ENCODE measurements at regions not wholly inside any gene's neighbourhood (a gene's known extent, or its start where the extent isn't known, plus 50 kb on each side); places are given as distances from the start of the nearest gene placed in this dataset.

DNA sequence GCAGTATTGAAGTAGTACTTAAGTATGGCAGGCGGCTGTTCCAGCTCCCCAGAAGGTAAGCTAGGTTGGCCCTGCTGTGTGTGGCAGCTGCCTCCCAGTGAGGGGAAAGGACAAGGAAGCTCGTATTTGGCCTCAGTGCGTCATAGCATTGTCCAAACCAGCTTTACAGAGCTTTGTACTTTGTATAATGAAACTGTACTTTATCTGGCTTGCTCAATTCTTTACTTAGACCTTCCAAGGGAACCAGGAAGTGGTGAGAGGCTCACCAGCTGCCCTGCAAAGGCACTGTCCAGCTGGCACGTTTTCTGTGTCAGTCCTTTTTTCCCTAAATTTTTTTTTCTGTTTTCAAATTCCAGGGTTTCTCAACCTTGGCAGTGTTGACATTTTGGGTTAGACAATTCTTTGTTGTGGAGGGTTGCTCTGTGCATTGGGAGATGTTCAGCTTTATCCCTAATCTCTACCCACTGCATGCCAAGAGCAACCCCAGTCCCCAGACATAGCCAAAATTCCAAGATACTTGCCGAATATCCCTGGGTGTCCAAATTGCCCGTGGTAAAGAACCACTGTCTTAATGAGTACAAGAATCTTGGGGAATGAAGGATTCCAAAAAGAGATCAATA lies 474.5 kb downstream of the LRRC70 start:
- no peaks in the 10 kb centered on the region for H3K9me3 Mint-ChIP-seq
- H3K23me2 ChIP-seq (ENCODE audit: insufficient read length, low read depth, low read length, poor library complexity, severe bottlenecking): no peaks in the 10 kb centered on the region
- H3T11ph ChIP-seq (ENCODE audit: low read length): no peak overlapping the region
- H3K27ac Mint-ChIP-seq: no peak overlapping the region
- H4K8ac ChIP-seq (replicated peaks; ENCODE audit: insufficient read length, low read depth, low read length): no peak overlapping the region
- no peak overlapping the region for H2AFZ ChIP-seq (ENCODE audit: low read length)
- H4K20me1 ChIP-seq (ENCODE audit: control insufficient read depth, insufficient read depth, insufficient read length): no peaks in the 10 kb centered on the region
- no peak overlapping the region for H3K4me2 ChIP-seq (ENCODE audit: insufficient read depth, insufficient read length, low read length)
- no peak overlapping the region for H2BK120ac ChIP-seq (ENCODE audit: low read depth, low read length, poor library complexity, severe bottlenecking)
- H2BK15ac ChIP-seq (ENCODE audit: low read depth, low read length): no peak overlapping the region
- H2BK20ac ChIP-seq (ENCODE audit: low read depth, low read length, poor library complexity, severe bottlenecking): no peak overlapping the region
- H3K23ac ChIP-seq (ENCODE audit: insufficient read length, low read depth, low read length): no peak overlapping the region
- no peaks in the 10 kb centered on the region for H3K4me1 ChIP-seq (ENCODE audit: insufficient read depth, low read length)
- no peak overlapping the region for H4K5ac ChIP-seq (ENCODE audit: insufficient read length, low read depth, low read length)
- no peaks in the 10 kb centered on the region for H3K9me3 ChIP-seq (ENCODE audit: control insufficient read depth, low read depth, low read length)
- no peaks in the 10 kb centered on the region for H3K79me2 ChIP-seq (ENCODE audit: insufficient read depth, low read length)
- no peak overlapping the region for H3K4me3 Mint-ChIP-seq
- no peak overlapping the region for H3K4ac ChIP-seq (ENCODE audit: low read depth, low read length)
- no peak overlapping the region for H3K14ac ChIP-seq (ENCODE audit: insufficient read depth, low read length)
- H2BK12ac ChIP-seq (ENCODE audit: insufficient read length, low read depth, low read length): no peak overlapping the region
- no peaks in the 10 kb centered on the region for H3K27me3 Mint-ChIP-seq (ENCODE audit: low read depth)
- no peak overlapping the region for H3K56ac ChIP-seq (ENCODE audit: insufficient read length, low read depth, low read length)
- H3K27me3 ChIP-seq (ENCODE audit: insufficient read depth, low read length): no peaks in the 10 kb centered on the region
- H3K79me1 ChIP-seq (ENCODE audit: insufficient read depth, low read depth, low read length, poor library complexity, severe bottlenecking): no peaks in the 10 kb centered on the region
- no peak overlapping the region for H4K91ac ChIP-seq (ENCODE audit: insufficient read length, low read depth, low read length)
- WGBS (ENCODE audit: extremely low coverage, insufficient read length, low lambda C conversion rate): no CpG with 5 or more reads among the region's 6 CpGs
- no peak overlapping the region for H3K27ac ChIP-seq (ENCODE audit: insufficient read length, low read depth, low read length)
- no peak overlapping the region for H3K9ac ChIP-seq (ENCODE audit: extremely low read depth, insufficient read length, low read length)
- H2BK5ac ChIP-seq (ENCODE audit: insufficient read length, low read length): no peak overlapping the region
- peaks cover 11 to 13% of the 10 kb centered on the region in 2 experiments for H3K4me1 Mint-ChIP-seq
- TF ChIP-seq, protein P1, sequence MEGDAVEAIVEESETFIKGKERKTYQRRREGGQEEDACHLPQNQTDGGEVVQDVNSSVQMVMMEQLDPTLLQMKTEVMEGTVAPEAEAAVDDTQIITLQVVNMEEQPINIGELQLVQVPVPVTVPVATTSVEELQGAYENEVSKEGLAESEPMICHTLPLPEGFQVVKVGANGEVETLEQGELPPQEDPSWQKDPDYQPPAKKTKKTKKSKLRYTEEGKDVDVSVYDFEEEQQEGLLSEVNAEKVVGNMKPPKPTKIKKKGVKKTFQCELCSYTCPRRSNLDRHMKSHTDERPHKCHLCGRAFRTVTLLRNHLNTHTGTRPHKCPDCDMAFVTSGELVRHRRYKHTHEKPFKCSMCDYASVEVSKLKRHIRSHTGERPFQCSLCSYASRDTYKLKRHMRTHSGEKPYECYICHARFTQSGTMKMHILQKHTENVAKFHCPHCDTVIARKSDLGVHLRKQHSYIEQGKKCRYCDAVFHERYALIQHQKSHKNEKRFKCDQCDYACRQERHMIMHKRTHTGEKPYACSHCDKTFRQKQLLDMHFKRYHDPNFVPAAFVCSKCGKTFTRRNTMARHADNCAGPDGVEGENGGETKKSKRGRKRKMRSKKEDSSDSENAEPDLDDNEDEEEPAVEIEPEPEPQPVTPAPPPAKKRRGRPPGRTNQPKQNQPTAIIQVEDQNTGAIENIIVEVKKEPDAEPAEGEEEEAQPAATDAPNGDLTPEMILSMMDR (conservative IDR thresholded peaks at IDR 0.05): no peak
- no peak for DNase-seq
- no peak overlapping the region for H2AK5ac ChIP-seq (ENCODE audit: insufficient read length, low read length)
- no peaks in the 10 kb centered on the region; a peak in 1 of 7 replicates for H3K36me3 Mint-ChIP-seq (ENCODE audit: insufficient read depth in 1 of 3, low read depth in 3 of 3)
- H3K18ac ChIP-seq (ENCODE audit: insufficient read length, low read depth, low read length): no peak overlapping the region

Data from H9 (cell line).